Keratinocyte (primary cell): ENCODE measurements at regions not wholly inside any gene's neighbourhood (a gene's known extent, or its start where the extent isn't known, plus 50 kb on each side); places are given as distances from the start of the nearest gene placed in this dataset.
"Not testable (repeated sequence)": the region's sequence is repeated elsewhere in the genome, so short reads cannot be mapped to it uniquely, and the experiment has no call there.

Source experiments
- DNase-seq: peaks from one replicate; pipeline ENCODE4 v3.0.0-alpha.2; 2011; ENCODE audit warnings: low read depth, missing footprints, low spot score
- FAIRE-seq: peaks from 2 replicates; lab custom pipeline; 2011; peaks lifted over from hg19 to GRCh38; lab: Jason Lieb, UNC
- H2AFZ ChIP-seq: 2 replicates; pipeline ENCODE4 v1.6.0; 2012; ENCODE audit warnings: low read length, control low read depth, inconsistent platforms; ENCODE audit not compliant: control insufficient read depth
- H3K27ac ChIP-seq: 2 replicates; pipeline ENCODE4 v1.5.1; 2011; ENCODE audit warnings: low read length; ENCODE audit not compliant: control insufficient read depth, insufficient read depth
- H3K27me3 ChIP-seq: 3 replicates; pipeline ENCODE4 v1.6.0; 2011; ENCODE audit warnings: low read length; ENCODE audit not compliant: control insufficient read depth, insufficient read depth; ENCODE audit errors: extremely low read depth
- H3K36me3 ChIP-seq, 2 experiments: 2 replicates in 1 of 2; 3 replicates in 1 of 2; pipeline ENCODE4 v1.5.1; 2011; ENCODE audit warnings: low read length in 2 of 2, mild to moderate bottlenecking in 1 of 2; ENCODE audit not compliant: control insufficient read depth in 2 of 2, insufficient read depth in 2 of 2; ENCODE audit errors: extremely low read depth in 1 of 2
- H3K4me1 ChIP-seq: 3 replicates; pipeline ENCODE4 v1.5.1; 2011; ENCODE audit warnings: low read length; ENCODE audit not compliant: control insufficient read depth, insufficient read depth; ENCODE audit errors: extremely low read depth
- H3K4me2 ChIP-seq: 3 replicates; pipeline ENCODE4 v1.6.0; 2011; ENCODE audit warnings: low read depth, low read length; ENCODE audit not compliant: control insufficient read depth, insufficient read depth; ENCODE audit errors: extremely low read depth
- H3K4me3 ChIP-seq, 3 experiments: fragments of 200-600 bp in 1 of 3; sonication (generic) in 1 of 3; 2 replicates in 2 of 3; 3 replicates in 1 of 3; pipeline ENCODE4 v1.5.1; 2011 to 2016; ENCODE audit warnings: low read length in 3 of 3, mild to moderate bottlenecking in 3 of 3, control low read depth in 2 of 3, inconsistent platforms in 1 of 3, low read depth in 1 of 3, mixed read lengths in 1 of 3, mixed run types in 1 of 3, moderate library complexity in 1 of 3; ENCODE audit not compliant: control insufficient read depth in 2 of 3, insufficient read depth in 2 of 3; ENCODE audit errors: extremely low read depth in 1 of 3
- H3K79me2 ChIP-seq: 2 replicates; pipeline ENCODE4 v1.6.0; 2012; ENCODE audit warnings: low read length; ENCODE audit not compliant: control insufficient read depth, insufficient read depth
- H3K9ac ChIP-seq: 3 replicates; pipeline ENCODE4 v1.6.0; 2011; ENCODE audit warnings: low read length; ENCODE audit not compliant: control insufficient read depth, insufficient read depth; ENCODE audit errors: extremely low read depth
- H3K9me1 ChIP-seq: 3 replicates; pipeline ENCODE4 v1.6.0; 2011; ENCODE audit warnings: low read length; ENCODE audit not compliant: control insufficient read depth, insufficient read depth; ENCODE audit errors: extremely low read depth
- H3K9me3 ChIP-seq: 2 replicates; pipeline ENCODE4 v1.5.1; 2012; ENCODE audit warnings: low read depth, low read length; ENCODE audit not compliant: control insufficient read depth
- H4K20me1 ChIP-seq: 3 replicates; pipeline ENCODE4 v1.6.0; 2011; ENCODE audit warnings: low read length; ENCODE audit not compliant: control insufficient read depth, insufficient read depth; ENCODE audit errors: extremely low read depth
- CTCF ChIP-seq, 3 experiments: IDR thresholded peaks in 1 of 3; conservative IDR thresholded peaks in 1 of 3; optimal IDR thresholded peaks in 1 of 3; 2 replicates in 2 of 3; 3 replicates in 1 of 3; pipeline versions ENCODE3 to v1.5.1; 2011; ENCODE audit warnings: low read length in 3 of 3, mild to moderate bottlenecking in 3 of 3, moderate library complexity in 2 of 3, control low read depth in 1 of 3, inconsistent platforms in 1 of 3; ENCODE audit not compliant: insufficient read depth in 2 of 3; ENCODE audit errors: extremely low read depth in 1 of 3
- EZH2 ChIP-seq: IDR thresholded peaks from one replicate; pipeline ENCODE4 v1.6.1; 2012; ENCODE audit warnings: inconsistent platforms, mild to moderate bottlenecking, low read length, moderate library complexity
- dilution Hi-C: fragments of 300-500 bp; cut with MboI; formaldehyde crosslinking; loops from one replicate; pipeline ENCODE4 v1.7.0; 2020; ENCODE audit warnings: low sequenced_read_pairs; ENCODE audit not compliant: extremely low pct_ligation_motif_present

DNA sequence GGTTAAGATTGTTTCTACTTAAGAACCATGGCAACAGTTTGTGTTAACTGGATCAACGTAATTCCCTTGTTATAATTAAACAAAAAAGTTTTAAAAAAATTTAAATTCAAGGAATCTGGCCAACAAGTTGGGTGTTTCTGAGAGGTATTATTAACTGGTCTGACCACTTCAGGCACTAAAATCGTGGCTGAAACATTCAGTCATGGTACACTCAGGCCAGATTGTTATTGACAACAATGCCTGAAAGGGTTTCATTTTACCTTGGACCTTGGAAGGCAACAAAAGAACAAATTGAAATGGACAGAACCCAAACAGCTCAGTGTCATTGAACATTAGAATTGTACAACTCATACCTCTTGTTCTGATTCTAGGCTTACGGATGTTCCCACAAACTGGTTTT, 103.3 kb upstream of the ARMC3 start:
- dilution Hi-C loops: no loop called here
- H3K36me3 ChIP-seq: no peaks in the 10 kb centered on the region
- H3K4me2 ChIP-seq: peak overlapping the region; percentile 42
- H3K9me3 ChIP-seq: no peaks in the 10 kb centered on the region
- TF ChIP-seq EZH2: no peak
- no peak for TF ChIP-seq CTCF (optimal IDR thresholded peaks at IDR 0.05 in 1 of 3, IDR thresholded peaks at IDR 0.05 in 1 of 3, conservative IDR thresholded peaks at IDR 0.05 in 1 of 3; ENCODE audit: extremely low read depth in 1 of 3, insufficient read depth in 2 of 3, low read length in 3 of 3)
- H3K4me1 ChIP-seq: peaks cover 29% of the 10 kb centered on the region
- no peak overlapping the region for H2AFZ ChIP-seq
- no peaks in the 10 kb centered on the region for H3K27me3 ChIP-seq
- no peaks in the 10 kb centered on the region for H3K9me1 ChIP-seq
- FAIRE-seq: no peak
- no peak overlapping the region for H3K9ac ChIP-seq
- DNase-seq: no peak
- no peak overlapping the region for H3K4me3 ChIP-seq
- H3K27ac ChIP-seq: peak overlapping the region; percentile 45
- H4K20me1 ChIP-seq: no peaks in the 10 kb centered on the region
- no peaks in the 10 kb centered on the region for H3K79me2 ChIP-seq

GRCh38 chr10:22823109-22823508, 104.7 kb upstream of the ARMC3 start:
- TF ChIP-seq EZH2 (no peak), CTCF (optimal IDR thresholded peaks at IDR 0.05 in 1 of 3, IDR thresholded peaks at IDR 0.05 in 1 of 3, conservative IDR thresholded peaks at IDR 0.05 in 1 of 3; ENCODE audit: extremely low read depth in 1 of 3, insufficient read depth in 2 of 3, low read length in 3 of 3) (no peak)
- H3K27me3 ChIP-seq: no peaks in the 10 kb centered on the region
- no peaks in the 10 kb centered on the region for H4K20me1 ChIP-seq
- no peaks in the 10 kb centered on the region for H3K9me3 ChIP-seq
- DNase-seq (peak; percentile 82), FAIRE-seq (peak; percentile 95)
- H3K4me3 ChIP-seq: no peak overlapping the region
- H3K4me1 ChIP-seq: peaks cover 29% of the 10 kb centered on the region
- no peak overlapping the region for H3K9ac ChIP-seq
- dilution Hi-C loops: no loop called here
- no peaks in the 10 kb centered on the region for H3K36me3 ChIP-seq
- H3K27ac ChIP-seq: peak overlapping the region; percentile 58
- no peak overlapping the region for H2AFZ ChIP-seq
- no peaks in the 10 kb centered on the region for H3K79me2 ChIP-seq
- H3K9me1 ChIP-seq: no peaks in the 10 kb centered on the region
- H3K4me2 ChIP-seq: peak overlapping the region; percentile 46

DNA sequence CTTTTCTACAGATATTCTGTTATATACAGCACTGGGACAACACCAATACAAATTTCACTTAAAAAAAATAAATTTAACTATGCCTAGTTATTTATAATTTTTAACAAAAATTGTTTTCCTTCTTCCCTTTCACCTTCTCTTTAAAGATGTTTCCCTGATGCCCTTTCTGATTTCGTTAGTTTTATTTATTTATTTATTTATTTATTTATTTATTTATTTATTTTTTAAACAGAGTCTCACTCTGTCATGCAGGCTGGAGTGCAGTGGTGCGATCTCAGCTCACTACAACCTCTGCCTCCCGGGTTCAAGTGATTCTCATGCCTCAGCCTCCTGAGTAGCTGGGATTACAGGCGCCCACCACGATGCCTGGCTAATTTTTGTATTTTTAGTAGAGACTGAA, 105.9 kb upstream of the ARMC3 start:
- H3K4me3 ChIP-seq, DNase-seq, H3K9me1 ChIP-seq, H2AFZ ChIP-seq, FAIRE-seq, dilution Hi-C loops, H3K4me2 ChIP-seq, H3K79me2 ChIP-seq, H3K36me3 ChIP-seq, H3K9me3 ChIP-seq, H4K20me1 ChIP-seq, H3K27ac ChIP-seq, H3K9ac ChIP-seq, H3K27me3 ChIP-seq: not testable (repeated sequence)
- H3K4me1 ChIP-seq: peaks cover 34% of the 10 kb centered on the region
